Esophagus muscularis mucosa (tissue), 4 donors: ENCODE measurements at regions not wholly inside any gene's neighbourhood (a gene's known extent, or its start where the extent isn't known, plus 50 kb on each side); places are given as distances from the start of the nearest gene placed in this dataset.
A peak's percentile ranks its signal among the peaks of the same experiment; 100 is the strongest.
"Not testable (repeated sequence)": the region's sequence is repeated elsewhere in the genome, so short reads cannot be mapped to it uniquely, and the experiment has no call there.

Source experiments
- DNase-seq: peaks from one replicate; pipeline ENCODE4 v3.0.0-alpha.2; 2017; ENCODE audit errors: extremely low spot score
- H3K27ac ChIP-seq, 4 donors: fragments of 200-600 bp; sonication (generic); replicated peaks in 1 of 4; 1 replicate in 3 of 4; 2 replicates in 1 of 4; pipeline ENCODE4 v1.5.1; 2016 to 2019; ENCODE audit warnings: mild to moderate bottlenecking in 1 of 4
- H3K27me3 ChIP-seq, 4 donors: fragments of 200-600 bp; sonication (generic); one replicate each; pipeline versions ENCODE4 v1.5.1 to v1.6.0; 2016 to 2019
- H3K36me3 ChIP-seq, 4 donors: fragments of 200-600 bp; sonication (generic); one replicate each; pipeline ENCODE4 v1.5.1; 2016 to 2019
- H3K4me1 ChIP-seq, 4 donors: fragments of 200-600 bp; sonication (generic); one replicate each; pipeline ENCODE4 v1.5.1; 2016 to 2019
- H3K4me3 ChIP-seq, 4 donors: fragments of 200-600 bp; sonication (generic); 1 replicate in 2 of 4; 2 replicates in 2 of 4; pipeline ENCODE4 v1.5.1; 2016 to 2019; ENCODE audit warnings: mild to moderate bottlenecking in 4 of 4, moderate library complexity in 1 of 4
- H3K9me3 ChIP-seq, 4 donors: fragments of 200-600 bp; sonication (generic); 1 replicate in 3 of 4; 2 replicates in 1 of 4; pipeline ENCODE4 v1.5.1; 2016 to 2019
- WGBS: methylation state at CpG from one replicate; pipeline ENCODE4 v1.1.5; 2018; 5-methylcytosine and 5-hydroxymethylcytosine counted together
- intact Hi-C: fragments of 100-400 bp; cut with DNase I; formaldehyde crosslinking; loops from one replicate; pipeline ENCODE4 v1.15.1; 2023

- H3K27ac ChIP-seq, H3K4me3 ChIP-seq, H3K27me3 ChIP-seq, H3K4me1 ChIP-seq, H3K9me3 ChIP-seq, DNase-seq, H3K36me3 ChIP-seq, intact Hi-C loops: not testable (repeated sequence)
- WGBS: 73% methylated on average over 1 of the region's 1 CpG
Measured at GRCh38 chr3:125779276-125779675, 184.0 kb upstream of the OSBPL11 start.

GRCh38 chr3:125779918-125780317, 184.6 kb upstream of the OSBPL11 start:
- 90% methylated on average over 5 of the region's 5 CpGs for WGBS
- H3K4me3 ChIP-seq, H3K27ac ChIP-seq, intact Hi-C loops, H3K9me3 ChIP-seq, H3K4me1 ChIP-seq, H3K27me3 ChIP-seq, H3K36me3 ChIP-seq: not testable (repeated sequence)
- peak; percentile 21 for DNase-seq

- H3K36me3 ChIP-seq, intact Hi-C loops, H3K4me1 ChIP-seq, H3K9me3 ChIP-seq, H3K27me3 ChIP-seq, H3K27ac ChIP-seq, H3K4me3 ChIP-seq: not testable (repeated sequence)
- WGBS: 91% methylated on average over 2 of the region's 2 CpGs
- peak; percentile 14 for DNase-seq
Measured at GRCh38 chr3:125781678-125782077, 186.4 kb upstream of the OSBPL11 start.

- intact Hi-C loops, H3K27me3 ChIP-seq, H3K27ac ChIP-seq, H3K4me1 ChIP-seq, DNase-seq, H3K9me3 ChIP-seq, H3K4me3 ChIP-seq, H3K36me3 ChIP-seq: not testable (repeated sequence)
- 96% methylated on average over 3 of the region's 3 CpGs for WGBS
Measured at GRCh38 chr3:125790312-125790711, 178.7 kb upstream of the ROPN1B start.

GRCh38 chr3:125791021-125791420, 178.0 kb upstream of the ROPN1B start:
- H3K4me3 ChIP-seq, H3K27ac ChIP-seq, H3K27me3 ChIP-seq, H3K9me3 ChIP-seq, H3K4me1 ChIP-seq, H3K36me3 ChIP-seq, DNase-seq, intact Hi-C loops: not testable (repeated sequence)
- WGBS: 100% methylated on average over 1 of the region's 1 CpG

- H3K27me3 ChIP-seq, H3K4me3 ChIP-seq, H3K27ac ChIP-seq, H3K36me3 ChIP-seq, H3K4me1 ChIP-seq, DNase-seq, intact Hi-C loops: not testable (repeated sequence)
- peaks cover 0 to 40% (median 18%) of the 10 kb centered on the region in 4 donors for H3K9me3 ChIP-seq
- 55% methylated on average over 3 of the region's 4 CpGs for WGBS
Measured at GRCh38 chr3:125810010-125810409, 159.0 kb upstream of the ROPN1B start.

GRCh38 chr3:125822175-125822574, 146.8 kb upstream of the ROPN1B start:
- WGBS: 72% methylated on average over 5 of the region's 5 CpGs
- H3K4me3 ChIP-seq, H3K36me3 ChIP-seq, H3K4me1 ChIP-seq, H3K9me3 ChIP-seq, H3K27me3 ChIP-seq, DNase-seq, intact Hi-C loops, H3K27ac ChIP-seq: not testable (repeated sequence)

- WGBS: 98% methylated on average over 2 of the region's 2 CpGs
- not testable (repeated sequence) for H3K4me1 ChIP-seq
Measured at GRCh38 chr3:125831005-125831750, 137.8 kb upstream of the ROPN1B start.

GRCh38 chr3:125835562-125835961, 133.4 kb upstream of the ROPN1B start:
- H3K27ac ChIP-seq, H3K4me3 ChIP-seq, H3K36me3 ChIP-seq, DNase-seq, H3K27me3 ChIP-seq, H3K4me1 ChIP-seq, intact Hi-C loops, H3K9me3 ChIP-seq: not testable (repeated sequence)
- 68% methylated on average over 8 of the region's 8 CpGs for WGBS

More at GRCh38 chr3:125831005-125831750, 137.8 kb upstream of the ROPN1B start:
- DNase-seq, H3K27me3 ChIP-seq, H3K27ac ChIP-seq, H3K36me3 ChIP-seq, intact Hi-C loops, H3K4me3 ChIP-seq: not testable (repeated sequence)
- H3K9me3 ChIP-seq: peaks cover 0 to 16% (median 8%) of the 10 kb centered on the region in 4 donors

- H3K27me3 ChIP-seq, H3K36me3 ChIP-seq, H3K4me1 ChIP-seq, intact Hi-C loops, H3K27ac ChIP-seq, H3K9me3 ChIP-seq, H3K4me3 ChIP-seq, DNase-seq: not testable (repeated sequence)
- 46% methylated on average over 11 of the region's 11 CpGs for WGBS
Measured at GRCh38 chr3:125836011-125836551, 132.9 kb upstream of the ROPN1B start.

- WGBS: 90% methylated on average over 8 of the region's 8 CpGs
- H3K4me3 ChIP-seq, H3K4me1 ChIP-seq, H3K36me3 ChIP-seq, intact Hi-C loops, DNase-seq, H3K27ac ChIP-seq, H3K9me3 ChIP-seq, H3K27me3 ChIP-seq: not testable (repeated sequence)
Measured at GRCh38 chr3:125836786-125837185, 132.2 kb upstream of the ROPN1B start.

- DNase-seq, H3K27me3 ChIP-seq, H3K4me3 ChIP-seq, H3K27ac ChIP-seq, H3K9me3 ChIP-seq, H3K4me1 ChIP-seq, H3K36me3 ChIP-seq, intact Hi-C loops: not testable (repeated sequence)
- 88% methylated on average over 5 of the region's 5 CpGs for WGBS
Measured at GRCh38 chr3:125838857-125839256, 130.1 kb upstream of the ROPN1B start.

- H3K4me3 ChIP-seq, H3K9me3 ChIP-seq, H3K27ac ChIP-seq, DNase-seq, H3K4me1 ChIP-seq, intact Hi-C loops, H3K36me3 ChIP-seq, H3K27me3 ChIP-seq: not testable (repeated sequence)
- WGBS: 76% methylated on average over 3 of the region's 3 CpGs
Measured at GRCh38 chr3:125840465-125840864, 128.5 kb upstream of the ROPN1B start.
